GM21825 (cell line): ENCODE measurements at regions not wholly inside any gene's neighbourhood (a gene's known extent, or its start where the extent isn't known, plus 50 kb on each side); places are given as distances from the start of the nearest gene placed in this dataset.

Experiments
- ATAC-seq: cut with Tn5 transposase; IDR thresholded peaks from one replicate; pipeline ENCODE4 v1.9.1; 2021; ENCODE audit warnings: mild to moderate bottlenecking, moderate library complexity; ENCODE audit not compliant: unreplicated experiment

- ATAC-seq, result no peak
Measured at GRCh38 chr15:88321271-88321670, 64.7 kb upstream of the NTRK3 start.

- ATAC-seq, result no peak
Measured at GRCh38 chr15:88316586-88316985, 60.0 kb upstream of the NTRK3 start.

GRCh38 chr15:88315221-88315878 is 58.8 kb upstream of the NTRK3 start:
- no peak for ATAC-seq

GRCh38 chr15:88312941-88313579 is 56.5 kb upstream of the NTRK3 start:
- no peak for ATAC-seq

- ATAC-seq, result no peak
Measured at GRCh38 chr15:88309363-88309762, 52.8 kb upstream of the NTRK3 start.

GRCh38 chr15:88307344-88307743 is 50.8 kb upstream of the NTRK3 start:
- ATAC-seq, result no peak
